ENCODE measurements at regions not wholly inside any gene's neighbourhood (a gene's known extent, or its start where the extent isn't known, plus 50 kb on each side); places are given as distances from the start of the nearest gene placed in this dataset.

DNA sequence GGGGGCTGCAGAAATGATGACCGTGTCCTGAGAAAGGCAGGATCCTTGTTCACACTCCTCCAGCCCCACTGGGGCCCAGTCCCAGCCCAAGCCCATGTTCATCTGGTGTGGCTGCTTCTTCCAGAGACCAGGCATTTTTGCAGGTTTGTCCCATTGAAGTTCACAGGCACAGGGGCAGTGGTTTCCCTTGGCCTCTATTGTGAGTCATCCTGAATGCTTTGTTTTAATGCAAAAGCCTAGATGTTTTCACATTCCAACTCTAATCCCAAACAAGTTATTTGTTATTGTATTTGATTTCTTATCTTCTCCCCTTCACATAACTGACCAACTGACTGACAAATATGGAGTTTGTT is 426.4 kb upstream of the ID2 start:
- DNase-seq (ENCODE audit: low read depth), result no peak

DNA sequence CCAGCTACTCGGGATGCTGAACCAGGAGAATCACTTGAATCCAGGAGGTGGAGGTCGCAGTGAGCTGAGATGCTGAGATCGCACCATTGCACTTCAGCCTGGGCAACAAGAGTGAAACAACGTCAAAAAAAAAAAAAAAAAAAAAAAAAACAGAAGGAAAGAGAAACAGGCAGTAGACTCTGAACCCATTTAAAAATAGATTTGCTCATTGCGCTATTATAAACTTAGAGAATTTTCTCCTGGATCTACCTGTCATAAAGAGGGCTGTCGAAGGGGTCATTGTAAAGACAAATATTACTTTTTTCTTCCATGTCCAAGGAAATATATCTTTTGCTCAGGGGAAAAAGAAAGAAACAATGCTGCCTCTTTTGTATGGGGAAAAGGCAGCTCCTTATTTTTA is 425.0 kb upstream of the ID2 start:
- DNase-seq (ENCODE audit: low read depth), result no peak

DNA sequence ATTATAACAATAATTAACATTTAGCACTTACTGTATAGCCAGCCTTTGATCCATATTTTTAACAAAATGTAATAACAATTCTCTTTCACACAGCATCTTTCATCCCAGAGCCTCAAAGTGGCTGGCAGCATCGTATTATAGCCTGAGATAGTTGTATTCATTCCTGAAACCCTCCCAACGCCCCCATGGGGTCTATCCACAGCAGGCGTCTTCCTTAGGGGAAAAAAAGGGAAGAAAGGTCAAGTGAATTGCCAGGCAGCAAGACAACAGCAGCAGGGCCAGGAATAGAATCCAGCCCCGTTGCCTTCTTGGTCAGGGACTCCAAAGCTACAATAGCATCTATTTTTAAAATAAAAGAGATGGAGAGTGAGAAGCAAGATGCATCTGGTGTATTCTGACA is 424.4 kb upstream of the ID2 start:
- DNase-seq (ENCODE audit: low read depth), result no peak

DNA sequence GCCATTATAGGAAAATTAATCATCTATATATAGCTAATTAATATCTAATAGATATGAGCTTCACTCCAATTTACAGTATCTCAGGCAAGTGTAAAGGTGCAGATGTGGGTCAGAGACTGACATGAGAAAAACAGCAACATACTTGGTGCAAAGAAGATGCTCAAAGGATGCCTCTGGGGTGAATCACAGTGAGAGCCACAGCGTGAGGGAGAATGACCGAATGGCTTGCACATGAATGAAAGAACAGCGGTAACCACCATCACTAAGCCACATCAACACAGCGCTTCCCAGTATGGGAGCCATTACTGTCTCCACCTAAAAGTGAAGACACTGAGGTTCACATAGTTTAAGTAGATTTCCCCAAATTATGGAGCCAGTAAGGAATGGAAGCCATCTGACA is 423.4 kb upstream of the ID2 start:
- no peak for DNase-seq (ENCODE audit: low read depth)

DNA sequence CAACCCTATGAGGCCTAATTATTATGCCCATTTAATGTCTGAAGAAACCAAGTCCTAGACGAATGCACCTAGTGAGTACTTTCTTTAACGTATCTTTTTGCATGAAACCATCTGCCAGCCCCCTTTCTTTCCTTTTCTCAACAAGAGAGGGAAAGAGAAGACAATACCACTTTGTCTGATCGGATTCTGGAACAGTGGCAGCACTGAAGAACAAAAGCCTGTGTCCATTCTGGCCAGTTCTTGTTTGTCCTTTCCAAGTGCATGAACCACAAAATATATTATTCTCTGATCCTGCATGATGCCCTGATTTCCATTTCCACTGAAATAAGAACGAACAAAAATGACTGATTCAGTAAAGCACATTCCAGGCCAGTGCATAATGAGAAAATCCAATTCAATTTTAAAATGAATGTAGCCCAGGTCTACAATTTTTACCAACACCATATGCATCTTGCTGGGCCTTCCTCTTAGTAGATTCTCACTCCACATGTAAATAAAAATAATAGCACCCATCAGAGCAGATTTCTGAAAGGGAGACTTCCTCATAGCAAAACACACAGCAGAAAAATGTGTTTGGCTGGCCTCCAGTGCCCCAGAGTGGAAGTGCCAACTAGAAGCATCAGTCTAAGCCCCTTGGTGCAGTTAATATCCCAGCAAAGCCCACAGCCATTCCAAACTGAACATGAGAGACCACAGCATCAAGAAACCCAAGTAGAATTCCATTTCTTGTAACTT is 422.6 kb upstream of the ID2 start:
- no peak for DNase-seq (ENCODE audit: low read depth)

DNA sequence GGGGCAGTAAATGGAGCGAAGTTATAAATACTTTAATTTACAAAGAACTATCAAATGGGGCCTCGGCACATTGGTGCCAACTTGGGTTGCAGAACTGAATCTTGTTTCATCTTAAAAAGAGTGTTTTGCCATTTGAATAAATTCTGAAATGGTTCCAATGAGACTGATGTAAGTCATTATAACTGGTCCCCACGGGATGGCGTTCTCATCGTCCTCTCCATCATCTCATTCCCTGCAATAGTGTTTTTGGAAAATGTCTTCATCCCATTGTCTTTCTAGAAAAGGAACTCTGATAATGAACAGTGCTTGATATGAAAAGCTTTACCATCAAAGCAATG is 422.0 kb upstream of the ID2 start:
- no peak for DNase-seq (ENCODE audit: low read depth)

DNA sequence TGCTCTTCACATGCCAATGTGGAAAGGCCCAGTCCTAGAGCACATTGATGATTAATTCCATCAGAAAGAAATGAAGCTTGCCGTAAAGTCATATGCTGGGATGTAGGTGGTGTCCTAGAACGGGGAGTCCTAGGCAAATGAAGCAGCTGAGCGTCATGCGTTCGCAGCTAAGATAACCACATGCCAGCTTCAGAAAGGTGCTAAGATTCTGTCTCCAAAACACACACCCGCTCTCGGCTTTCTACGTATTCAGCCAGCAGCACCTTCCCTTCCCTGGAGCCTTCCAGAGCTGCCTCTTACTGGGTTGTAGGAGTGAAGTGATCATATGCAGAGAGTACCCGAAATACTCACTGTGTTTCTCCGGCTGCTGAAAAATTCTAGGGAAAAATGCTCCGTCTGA is 421.6 kb upstream of the ID2 start:
- DNase-seq (ENCODE audit: low read depth), result no peak

DNA sequence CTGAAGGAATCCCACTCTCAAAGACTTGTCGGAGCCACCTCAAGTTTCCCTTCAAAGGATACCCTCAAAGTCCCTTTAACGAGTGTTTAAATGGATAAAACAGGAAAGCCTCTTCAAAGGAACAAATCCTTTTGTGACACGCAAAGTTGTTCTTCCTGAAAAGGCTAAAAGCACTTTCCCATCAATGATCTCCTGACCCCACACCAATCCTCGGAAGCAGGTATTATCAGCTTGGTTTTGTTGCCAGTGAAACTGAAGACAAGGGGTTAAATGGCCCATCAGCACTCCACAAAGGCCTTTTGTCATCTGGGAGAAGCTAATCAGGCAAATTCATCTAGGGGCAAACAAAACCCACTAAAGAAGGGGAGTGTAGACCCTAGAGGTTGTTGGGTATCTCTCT is 418.0 kb upstream of the ID2 start:
- no peak for DNase-seq (ENCODE audit: low read depth)

DNA sequence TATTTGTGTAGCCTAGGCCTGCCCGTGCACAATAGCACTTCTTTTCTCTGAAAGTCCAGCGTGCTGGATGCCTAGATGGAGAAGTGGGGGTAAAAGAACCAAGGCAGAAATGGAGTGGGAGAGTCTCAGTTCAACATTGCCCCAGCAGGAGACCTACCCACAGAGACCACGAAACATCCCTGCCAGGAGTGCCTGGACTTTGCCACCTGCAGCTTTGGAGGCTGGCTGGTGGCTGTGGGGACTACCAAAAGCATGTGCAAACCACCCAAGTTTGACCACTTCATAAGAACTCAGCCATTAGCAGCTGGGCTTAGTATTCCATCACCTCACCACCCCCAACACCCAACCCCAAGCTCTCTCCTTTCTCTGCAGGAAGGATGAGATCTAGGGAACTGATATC is 416.9 kb upstream of the ID2 start:
- no peak for DNase-seq (ENCODE audit: low read depth)

DNA sequence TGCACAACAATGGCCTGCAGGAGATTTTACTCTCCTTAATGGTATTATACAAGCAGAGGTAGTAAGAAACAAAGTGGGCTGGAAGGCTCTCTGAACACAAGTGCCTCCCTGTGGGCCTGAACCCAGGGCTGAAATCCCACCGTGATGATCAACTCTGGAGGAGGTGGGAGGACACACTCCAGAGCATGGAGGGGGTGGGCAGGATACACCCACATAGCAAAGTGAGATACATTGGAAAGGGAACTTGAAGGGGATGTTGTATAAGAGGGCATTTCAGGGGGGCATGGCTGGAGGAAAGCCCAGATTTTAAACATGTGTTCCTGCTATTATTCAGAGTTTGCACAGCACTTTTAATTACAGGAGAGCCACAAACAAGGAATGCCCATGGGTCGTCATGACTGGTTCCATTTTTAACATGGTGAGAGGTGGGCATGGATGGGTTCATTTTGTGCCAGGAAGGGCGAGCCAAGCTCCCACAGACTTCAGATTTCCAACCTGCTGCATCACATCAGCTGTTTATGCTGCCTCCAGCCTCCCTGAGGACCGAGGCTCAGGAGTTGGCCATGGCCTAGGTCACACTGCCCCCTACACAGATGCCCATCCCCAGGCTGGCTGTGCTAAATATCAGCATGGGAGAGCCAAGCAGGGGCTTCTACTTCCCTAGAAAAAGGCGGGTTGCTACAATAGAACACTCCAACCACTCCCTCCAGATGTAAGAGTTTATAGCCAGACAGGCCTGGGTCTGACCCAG is 416.2 kb upstream of the ID2 start:
- no peak for DNase-seq (ENCODE audit: low read depth)

DNA sequence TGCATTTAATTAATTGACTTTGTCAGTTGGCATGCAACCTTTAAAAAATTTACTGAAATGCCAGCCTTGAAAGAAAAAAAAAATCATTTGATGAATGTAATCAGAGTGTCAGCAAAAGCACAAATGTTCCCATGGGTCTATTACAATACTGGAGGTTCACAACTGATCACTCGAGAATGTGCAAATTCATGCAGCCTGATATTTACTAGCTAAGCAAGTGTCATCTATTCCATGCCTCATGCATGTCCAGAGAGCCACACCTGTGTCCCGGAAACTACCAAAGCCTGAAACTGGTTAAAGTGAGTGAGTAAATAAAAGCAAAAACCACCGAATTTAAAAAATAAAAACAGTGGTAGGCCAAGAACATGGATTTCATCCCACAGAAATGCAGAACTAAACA is 415.3 kb upstream of the ID2 start:
- no peak for DNase-seq (ENCODE audit: low read depth)

DNA sequence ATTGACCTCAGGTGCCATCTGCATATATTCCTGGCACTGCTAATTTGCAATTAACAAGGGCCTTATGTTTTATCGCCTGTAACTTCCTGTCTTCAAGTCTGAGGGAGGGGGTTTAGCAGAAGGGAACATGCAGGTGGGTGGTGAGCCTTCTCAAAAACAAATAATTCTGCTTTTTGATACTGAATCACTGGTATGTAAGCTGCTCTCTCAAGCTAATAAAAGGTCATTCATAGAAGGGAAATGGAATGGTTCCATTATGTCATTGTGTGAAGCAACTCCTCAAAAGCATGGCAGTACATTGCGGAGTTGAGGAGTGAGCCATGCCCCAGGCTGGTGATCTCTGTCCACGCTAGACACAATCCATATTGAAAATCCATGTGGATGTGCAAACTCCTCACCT is 414.8 kb upstream of the ID2 start:
- no peak for DNase-seq (ENCODE audit: low read depth)

DNA sequence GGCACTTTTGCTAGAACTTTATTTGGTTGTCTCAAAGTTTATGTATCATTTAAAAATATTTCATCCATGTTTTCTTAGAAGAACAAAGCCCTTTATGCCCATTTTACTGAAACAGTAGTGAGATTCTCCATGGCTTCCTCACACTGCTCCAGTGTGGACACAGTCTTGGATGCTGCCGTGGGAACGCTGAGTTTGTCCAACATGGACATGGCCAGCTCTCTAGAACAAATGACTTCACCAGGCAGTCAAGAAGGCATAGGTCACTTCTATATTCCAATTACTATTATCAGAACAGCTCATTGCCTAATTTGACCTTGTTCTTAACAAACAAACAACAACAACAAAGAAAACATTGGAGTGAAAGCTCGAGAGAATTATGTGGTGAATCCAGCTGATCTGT is 414.1 kb upstream of the ID2 start:
- DNase-seq (ENCODE audit: low read depth), result no peak

DNA sequence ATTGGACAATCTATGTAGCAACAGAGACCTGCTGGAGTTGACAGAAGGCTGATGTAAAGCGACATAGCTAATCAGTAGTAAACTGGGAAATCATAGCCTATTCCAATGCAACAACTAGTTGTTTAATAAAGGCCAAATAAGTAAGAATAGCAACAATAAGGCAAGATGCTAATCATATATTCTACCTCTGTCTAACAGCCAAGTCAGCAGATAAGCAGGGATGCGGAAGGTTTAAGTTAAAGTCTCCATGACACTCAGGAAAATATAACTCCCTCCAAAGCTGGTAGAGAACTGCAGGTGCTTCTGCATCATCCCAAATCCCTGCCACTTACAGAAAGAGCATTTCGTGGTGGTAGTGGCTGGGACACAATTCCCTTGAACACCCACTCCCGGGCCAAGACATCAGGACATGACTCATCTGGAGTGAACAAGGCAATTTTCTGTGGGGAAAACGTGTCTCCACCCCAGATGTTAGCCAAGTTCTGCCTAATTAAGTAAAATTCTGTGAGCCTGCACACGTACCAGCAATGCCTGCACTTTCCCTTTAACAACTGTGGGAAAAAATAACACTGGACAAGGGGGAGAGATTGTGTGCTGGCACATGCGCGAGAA is 413.6 kb upstream of the ID2 start:
- no peak for DNase-seq (ENCODE audit: low read depth)

DNA sequence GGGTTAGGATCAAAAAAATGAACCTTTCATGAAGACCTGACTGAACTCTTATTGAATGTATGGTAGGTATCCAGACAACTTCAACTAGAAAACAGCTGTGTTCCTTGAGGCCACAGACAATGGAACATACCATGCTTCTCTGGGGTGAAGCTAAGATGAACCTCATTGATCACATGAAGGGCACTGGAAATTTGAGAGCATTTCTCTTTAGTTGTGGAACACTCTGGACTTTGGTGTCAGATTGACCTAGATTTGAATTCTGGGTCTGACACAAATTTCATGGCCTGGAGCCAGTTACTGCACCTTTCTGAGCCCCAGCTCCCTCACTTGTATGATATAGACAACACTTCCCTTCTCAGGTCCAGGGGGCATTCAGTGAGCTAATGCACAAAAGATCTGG is 411.2 kb upstream of the ID2 start:
- no peak for DNase-seq (ENCODE audit: low read depth)

DNA sequence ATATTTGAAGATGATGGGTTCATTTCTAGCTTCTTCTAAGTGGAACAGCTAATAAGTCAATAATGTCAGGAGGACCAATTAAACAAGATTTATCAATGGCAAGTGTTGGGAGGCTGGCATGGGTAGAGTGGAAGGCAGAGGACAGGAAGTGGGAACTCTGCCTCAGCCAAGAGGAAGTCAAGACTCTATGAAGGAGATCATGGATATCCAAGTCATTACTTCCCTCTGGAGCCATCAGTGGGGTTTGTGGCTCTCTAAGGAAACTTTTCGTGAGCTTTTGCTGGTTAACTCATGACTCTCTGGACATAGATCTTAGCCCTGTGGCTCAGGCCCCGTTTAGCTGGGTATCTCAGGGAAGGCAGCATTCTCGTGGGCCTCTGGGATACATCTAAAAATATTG is 410.4 kb upstream of the ID2 start:
- DNase-seq (ENCODE audit: low read depth), result no peak

DNA sequence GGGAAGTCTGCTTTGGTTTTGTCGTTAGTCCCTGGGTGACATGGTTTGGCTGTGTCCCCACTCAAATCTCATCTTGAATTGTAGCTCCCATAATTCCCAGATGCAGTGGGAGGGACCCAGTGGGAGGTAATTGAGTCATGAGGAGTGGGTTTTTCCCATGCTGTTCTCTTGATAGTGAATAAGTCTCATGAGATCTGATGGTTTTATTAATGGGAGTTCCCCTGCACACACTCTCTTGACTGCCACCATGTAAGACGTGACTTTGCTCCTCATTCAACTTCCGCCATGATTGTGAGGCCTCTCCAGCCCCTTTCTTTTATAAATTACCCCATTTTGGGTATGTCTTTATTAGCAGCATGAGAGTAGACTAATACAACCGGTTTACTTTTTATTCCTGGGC is 405.8 kb upstream of the ID2 start:
- DNase-seq (ENCODE audit: low read depth), result no peak

DNA sequence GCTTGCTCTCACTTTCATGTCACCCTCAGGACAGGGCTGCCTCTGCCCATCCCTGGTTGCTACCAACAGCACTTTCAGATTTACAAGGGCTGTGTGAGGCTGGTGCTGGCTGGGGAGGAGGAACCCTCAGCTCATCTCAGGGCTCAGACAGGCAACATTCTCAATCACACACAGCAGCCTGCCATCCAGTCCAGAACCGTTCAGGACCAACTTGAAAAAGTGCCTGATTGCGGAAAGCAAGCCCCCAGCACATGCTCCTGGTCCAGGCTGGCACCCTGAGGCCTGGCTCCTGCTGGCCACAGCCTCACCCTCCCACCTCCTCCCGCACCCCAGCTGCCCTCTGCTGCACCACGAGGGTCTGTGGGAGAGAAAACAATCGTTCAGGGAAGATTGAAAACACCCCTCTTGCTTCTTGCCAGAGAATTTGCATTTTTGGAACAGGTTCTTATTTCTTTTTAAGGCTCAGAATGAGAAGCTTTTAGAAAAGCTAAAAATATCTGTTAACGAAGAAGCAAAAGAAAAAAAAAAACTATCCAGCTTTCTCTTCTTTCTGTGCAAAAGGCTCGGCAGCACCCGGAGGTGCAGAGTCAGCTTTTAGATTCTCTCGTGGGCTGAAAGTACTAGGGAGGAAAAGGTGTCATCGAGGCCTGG is 403.8 kb upstream of the ID2 start:
- no peak for DNase-seq (ENCODE audit: low read depth)

DNA sequence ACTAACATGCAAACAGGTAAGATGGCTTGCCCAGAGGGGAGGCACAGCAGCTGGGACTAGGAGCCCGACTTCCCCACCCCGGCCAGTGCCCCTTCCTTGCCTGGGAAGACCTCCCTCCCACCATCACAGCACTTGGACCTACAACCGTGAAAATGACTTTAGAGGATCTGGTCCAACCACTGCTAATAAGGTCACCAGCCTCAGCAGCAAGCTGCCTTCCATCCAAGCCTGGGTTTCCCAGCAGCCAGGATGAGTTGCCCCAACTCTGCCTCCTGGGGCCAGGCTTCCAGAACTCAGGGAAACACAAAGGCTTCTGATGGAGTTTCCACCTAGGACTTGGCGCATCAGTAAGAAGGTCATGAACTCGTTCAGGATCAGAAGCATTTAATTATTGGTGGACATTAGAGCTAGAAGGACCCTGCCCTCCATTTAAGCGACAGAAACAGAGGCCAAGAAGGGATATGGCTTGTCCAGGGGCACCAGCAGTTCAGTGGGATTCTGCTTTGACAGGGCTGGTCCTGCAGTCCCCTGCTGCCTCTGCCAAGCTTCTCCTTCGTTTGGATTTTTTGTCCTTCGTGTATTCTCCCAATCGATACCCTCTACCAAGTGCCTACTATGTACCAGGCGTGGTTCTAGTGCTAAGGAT is 403.0 kb upstream of the ID2 start:
- DNase-seq (ENCODE audit: low read depth), result no peak

DNA sequence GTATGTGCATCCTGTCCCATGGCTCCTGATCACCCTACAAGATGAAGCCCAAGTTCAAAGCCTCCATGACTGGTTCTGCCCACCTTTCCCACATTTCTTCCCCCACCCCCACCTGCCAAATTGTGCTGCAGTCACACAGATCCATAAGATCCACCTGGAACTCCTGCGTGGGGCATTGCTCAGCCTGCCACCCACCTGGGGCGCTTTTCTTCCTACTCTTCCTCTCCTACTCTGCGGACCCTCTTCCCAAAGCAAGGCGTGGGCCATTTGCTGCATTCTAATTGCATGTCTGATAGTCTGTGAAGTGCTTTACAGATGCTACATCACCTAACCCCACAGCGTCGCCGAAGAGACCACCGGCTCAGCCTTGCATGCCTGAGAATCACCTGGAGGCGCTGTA is 402.4 kb upstream of the ID2 start:
- DNase-seq (ENCODE audit: low read depth), result no peak

DNA sequence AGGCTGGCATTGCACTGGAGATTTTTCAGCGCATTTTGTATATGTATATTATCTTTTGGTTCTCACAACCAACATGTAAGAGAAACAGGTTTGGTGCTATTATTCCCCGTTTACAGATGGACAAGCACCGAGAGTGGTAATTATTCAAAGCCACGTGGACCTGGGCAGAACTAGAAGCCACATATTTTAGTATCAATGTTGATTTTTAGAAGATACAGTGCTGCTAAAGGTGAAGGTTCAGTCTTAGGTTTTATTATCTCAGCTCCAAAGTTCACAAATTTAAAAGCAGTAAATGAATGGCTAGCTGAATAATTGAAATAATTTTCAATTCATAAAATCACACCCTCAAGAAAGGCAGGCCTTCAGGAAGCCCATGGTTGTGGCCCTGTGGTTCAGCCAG is 400.6 kb upstream of the ID2 start:
- DNase-seq (ENCODE audit: low read depth), result no peak

DNA sequence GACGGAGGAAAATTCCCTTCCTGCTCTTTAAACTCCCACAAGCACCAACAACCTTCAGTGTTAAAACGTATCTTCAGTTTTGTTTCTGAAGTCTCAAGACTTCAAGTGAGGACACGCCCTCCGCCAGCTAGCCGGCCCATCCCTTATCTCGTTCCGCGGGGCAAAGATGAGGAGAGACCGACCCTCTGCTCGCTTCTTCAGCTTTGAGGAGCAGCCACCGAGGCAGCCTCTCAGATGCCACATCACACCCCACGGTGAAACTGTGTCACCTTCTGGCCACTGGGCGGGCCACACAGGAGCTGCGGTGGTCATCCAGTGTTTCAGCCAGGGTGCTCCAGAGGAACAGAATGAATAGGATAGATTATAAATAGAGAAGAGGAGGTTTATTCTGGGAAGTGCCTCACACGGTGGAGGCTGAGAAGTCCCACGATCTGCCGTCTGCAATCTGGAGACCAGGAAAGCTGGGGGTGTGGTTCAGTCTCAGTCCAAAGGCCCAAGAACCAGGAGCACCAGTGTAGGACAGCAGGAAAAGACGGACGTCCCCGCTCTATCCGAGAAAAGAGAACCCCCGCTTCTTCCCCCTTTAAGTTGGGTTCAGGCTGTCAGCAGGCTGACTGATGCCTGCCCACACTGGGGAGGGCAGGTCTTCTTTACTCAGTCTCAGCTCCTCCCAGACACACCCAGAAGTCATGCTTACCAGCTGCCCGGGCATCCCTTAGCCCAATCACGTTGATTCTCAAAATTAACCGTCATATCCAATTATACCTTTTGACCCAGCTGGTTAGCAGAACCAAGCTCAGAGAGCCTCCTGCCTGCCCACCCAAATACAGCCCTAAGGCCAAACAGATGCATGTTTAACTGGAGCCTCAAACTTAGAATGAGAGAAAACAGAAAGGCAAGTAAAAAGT is 399.7 kb upstream of the ID2 start:
- no peak for DNase-seq (ENCODE audit: low read depth)

Data from CMK (cell line).